Loucy (cell line): ENCODE measurements at regions not wholly inside any gene's neighbourhood (a gene's known extent, or its start where the extent isn't known, plus 50 kb on each side); places are given as distances from the start of the nearest gene placed in this dataset.

Source experiments
- H2AFZ ChIP-seq: fragments of 200-600 bp; sonication (generic); 2 replicates; pipeline ENCODE4 v1.6.0; 2016; ENCODE audit warnings: antibody characterized with exemption, mild to moderate bottlenecking, low read length, moderate library complexity
- H3F3A ChIP-seq: fragments of 200-600 bp; 2 replicates; pipeline ENCODE4 v1.6.0; 2016; ENCODE audit warnings: antibody characterized with exemption, low read depth, mild to moderate bottlenecking
- H3K27me3 ChIP-seq: fragments of 200-600 bp; sonication (generic); 2 replicates; pipeline ENCODE4 v1.6.1; 2014; ENCODE audit warnings: low read length, mild to moderate bottlenecking; ENCODE audit not compliant: insufficient read depth, poor library complexity, severe bottlenecking
- H3K36me3 ChIP-seq: fragments of 200-600 bp; sonication (generic); 2 replicates; pipeline ENCODE4 v1.6.1; 2016; ENCODE audit warnings: low read length; ENCODE audit not compliant: insufficient read depth
- H3K4me1 ChIP-seq: fragments of 200-600 bp; sonication (generic); 2 replicates; pipeline ENCODE4 v1.5.1; 2014; ENCODE audit warnings: low read length, mild to moderate bottlenecking; ENCODE audit not compliant: insufficient read depth, poor library complexity, severe bottlenecking
- H3K4me2 ChIP-seq: fragments of 200-600 bp; sonication (generic); 2 replicates; pipeline ENCODE4 v1.6.0; 2014; ENCODE audit warnings: antibody characterized with exemption, low read length, low read depth, mild to moderate bottlenecking; ENCODE audit not compliant: poor library complexity, severe bottlenecking
- H3K4me3 ChIP-seq: fragments of 200-600 bp; sonication (generic); 2 replicates; pipeline ENCODE4 v1.5.1; 2014; ENCODE audit warnings: low read length, mild to moderate bottlenecking, mixed read lengths; ENCODE audit not compliant: poor library complexity, severe bottlenecking
- H3K79me2 ChIP-seq: fragments of 200-600 bp; sonication (generic); 2 replicates; pipeline ENCODE4 v1.6.1; 2014; ENCODE audit warnings: low read length; ENCODE audit not compliant: insufficient read depth
- H3K9ac ChIP-seq: fragments of 200-600 bp; sonication (generic); 2 replicates; pipeline ENCODE4 v1.6.0; 2014; ENCODE audit warnings: mild to moderate bottlenecking, low read depth, low read length, moderate library complexity; ENCODE audit not compliant: poor library complexity, severe bottlenecking
- H3K9me2 ChIP-seq: fragments of 200-600 bp; sonication (generic); replicated peaks from 2 replicates; pipeline ENCODE4 v1.6.1; 2016; ENCODE audit warnings: low read depth, low read length, mixed read lengths
- H3K9me3 ChIP-seq: fragments of 200-600 bp; sonication (generic); 2 replicates; pipeline ENCODE4 v1.6.1; 2014; ENCODE audit warnings: mild to moderate bottlenecking, antibody characterized with exemption, low read length, low read depth; ENCODE audit not compliant: insufficient read depth
- H4K20me1 ChIP-seq: fragments of 200-600 bp; sonication (generic); 2 replicates; pipeline ENCODE4 v1.6.0; 2014; ENCODE audit warnings: antibody characterized with exemption, low read length, mild to moderate bottlenecking; ENCODE audit not compliant: insufficient read depth, poor library complexity, severe bottlenecking
- EZH2phosphoT487 ChIP-seq: fragments of 200-600 bp; IDR thresholded peaks from 2 replicates; pipeline ENCODE4 v1.6.1; 2018; ENCODE audit warnings: antibody characterized with exemption, mild to moderate bottlenecking, moderate library complexity, borderline replicate concordance
- TF ChIP-seq, protein P1 (sequence below): fragments of 200-600 bp; sonication (generic); conservative IDR thresholded peaks from 2 replicates; pipeline ENCODE4 v1.5.1; 2014; ENCODE audit warnings: mild to moderate bottlenecking, antibody characterized with exemption, low read length

DNA sequence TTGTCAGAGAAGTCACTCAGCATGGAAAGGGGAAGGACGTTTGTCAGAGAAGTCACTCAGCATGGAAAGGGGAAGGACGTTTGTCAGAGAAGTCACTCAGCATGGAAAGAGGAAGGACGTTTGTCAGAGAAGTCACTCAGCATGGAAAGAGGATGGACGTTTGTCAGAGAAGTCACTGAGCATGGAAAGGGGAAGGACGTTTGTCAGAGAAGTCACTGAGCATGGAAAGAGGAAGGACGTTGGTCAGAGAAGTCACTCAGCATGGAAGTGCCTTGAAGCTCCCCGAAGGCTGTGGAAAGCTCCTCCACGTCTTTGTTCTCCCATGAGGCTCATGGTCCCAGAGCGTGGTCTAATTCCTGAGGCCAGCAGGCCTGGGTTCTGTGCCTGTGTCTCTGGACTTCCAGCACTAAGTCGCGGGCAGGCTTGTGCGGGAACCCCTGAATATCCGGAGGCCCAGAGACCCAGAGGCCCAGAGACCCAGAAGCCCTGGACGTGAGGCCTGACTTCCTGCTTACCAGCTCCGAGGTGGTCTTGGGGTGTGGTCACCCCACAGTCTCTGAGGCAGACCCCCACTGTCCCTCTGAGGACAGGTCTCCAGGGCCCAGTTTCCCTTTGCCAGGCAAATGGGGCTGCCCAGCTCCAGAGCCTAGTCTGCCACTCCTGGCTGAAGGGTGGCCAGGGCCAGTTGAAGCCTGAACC is 70.4 kb upstream of the TWIST2 start:
- no peaks in the 10 kb centered on the region for H4K20me1 ChIP-seq
- no peaks in the 10 kb centered on the region for H3K36me3 ChIP-seq
- H2AFZ ChIP-seq, result no peak overlapping the region
- no peak overlapping the region for H3K4me2 ChIP-seq
- TF ChIP-seq, protein P1, sequence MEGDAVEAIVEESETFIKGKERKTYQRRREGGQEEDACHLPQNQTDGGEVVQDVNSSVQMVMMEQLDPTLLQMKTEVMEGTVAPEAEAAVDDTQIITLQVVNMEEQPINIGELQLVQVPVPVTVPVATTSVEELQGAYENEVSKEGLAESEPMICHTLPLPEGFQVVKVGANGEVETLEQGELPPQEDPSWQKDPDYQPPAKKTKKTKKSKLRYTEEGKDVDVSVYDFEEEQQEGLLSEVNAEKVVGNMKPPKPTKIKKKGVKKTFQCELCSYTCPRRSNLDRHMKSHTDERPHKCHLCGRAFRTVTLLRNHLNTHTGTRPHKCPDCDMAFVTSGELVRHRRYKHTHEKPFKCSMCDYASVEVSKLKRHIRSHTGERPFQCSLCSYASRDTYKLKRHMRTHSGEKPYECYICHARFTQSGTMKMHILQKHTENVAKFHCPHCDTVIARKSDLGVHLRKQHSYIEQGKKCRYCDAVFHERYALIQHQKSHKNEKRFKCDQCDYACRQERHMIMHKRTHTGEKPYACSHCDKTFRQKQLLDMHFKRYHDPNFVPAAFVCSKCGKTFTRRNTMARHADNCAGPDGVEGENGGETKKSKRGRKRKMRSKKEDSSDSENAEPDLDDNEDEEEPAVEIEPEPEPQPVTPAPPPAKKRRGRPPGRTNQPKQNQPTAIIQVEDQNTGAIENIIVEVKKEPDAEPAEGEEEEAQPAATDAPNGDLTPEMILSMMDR, result no peak
- TF ChIP-seq EZH2phosphoT487, result no peak
- H3K4me3 ChIP-seq, result no peak overlapping the region
- H3K79me2 ChIP-seq, result no peaks in the 10 kb centered on the region
- H3K27me3 ChIP-seq, result no peaks in the 10 kb centered on the region
- peaks cover 4% of the 10 kb centered on the region; the same call in 1 of the 2 replicates for H3K9me3 ChIP-seq
- H3K9ac ChIP-seq, result no peak overlapping the region
- H3F3A ChIP-seq, result no peaks in the 10 kb centered on the region
- no peaks in the 10 kb centered on the region for H3K4me1 ChIP-seq
- H3K9me2 ChIP-seq, result no peaks in the 10 kb centered on the region

DNA sequence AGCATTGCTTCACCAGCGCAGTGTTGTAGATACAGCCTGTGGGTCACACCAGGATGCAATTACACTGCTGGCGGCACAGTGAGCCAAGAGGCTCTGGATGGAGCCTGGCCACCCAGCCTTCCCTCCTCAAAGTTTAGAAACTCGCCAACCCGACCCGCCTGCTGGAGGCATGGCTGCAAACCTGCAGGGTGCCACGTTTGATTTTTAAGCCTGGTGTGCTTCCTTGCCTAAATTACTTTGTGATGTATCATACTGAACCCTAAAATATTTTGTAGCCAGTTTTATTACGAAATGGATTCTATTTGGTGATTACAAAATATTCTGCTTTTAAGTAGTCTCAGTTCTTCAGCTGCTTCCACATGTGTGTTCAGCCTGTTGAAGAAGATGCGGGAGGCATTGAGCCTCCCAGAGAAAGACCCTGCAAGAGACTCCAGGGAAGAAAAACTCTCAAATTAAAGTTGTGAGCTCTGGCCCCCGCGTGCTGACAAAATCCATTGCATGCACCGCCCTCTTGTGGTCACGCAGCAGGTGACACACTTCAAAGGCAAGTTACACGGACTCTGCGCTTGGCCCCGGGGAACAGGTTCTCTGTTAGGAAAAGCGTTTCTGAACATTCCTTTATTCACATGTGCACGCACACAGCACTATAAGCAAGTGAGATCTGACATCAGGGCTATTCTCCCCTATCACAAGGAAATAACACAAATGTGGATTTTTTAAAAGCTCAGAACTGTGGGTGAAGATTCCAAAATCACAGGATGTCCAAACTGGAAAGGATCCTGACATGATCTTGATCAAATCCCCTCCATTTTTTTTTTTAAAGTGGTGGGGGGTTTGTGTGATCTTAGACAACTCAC is 63.0 kb upstream of the TWIST2 start:
- no peak overlapping the region for H3K4me2 ChIP-seq
- H3F3A ChIP-seq, result no peaks in the 10 kb centered on the region
- H3K9me3 ChIP-seq, result no peaks in the 10 kb centered on the region
- H4K20me1 ChIP-seq, result no peaks in the 10 kb centered on the region
- no peaks in the 10 kb centered on the region for H3K9me2 ChIP-seq
- H3K36me3 ChIP-seq, result no peaks in the 10 kb centered on the region
- H3K9ac ChIP-seq, result no peak overlapping the region
- no peaks in the 10 kb centered on the region for H3K27me3 ChIP-seq
- no peaks in the 10 kb centered on the region for H3K79me2 ChIP-seq
- H2AFZ ChIP-seq, result no peak overlapping the region
- H3K4me1 ChIP-seq, result no peaks in the 10 kb centered on the region
- TF ChIP-seq, protein P1, result peak; percentile 90
- TF ChIP-seq EZH2phosphoT487, result no peak
- no peak overlapping the region for H3K4me3 ChIP-seq

DNA sequence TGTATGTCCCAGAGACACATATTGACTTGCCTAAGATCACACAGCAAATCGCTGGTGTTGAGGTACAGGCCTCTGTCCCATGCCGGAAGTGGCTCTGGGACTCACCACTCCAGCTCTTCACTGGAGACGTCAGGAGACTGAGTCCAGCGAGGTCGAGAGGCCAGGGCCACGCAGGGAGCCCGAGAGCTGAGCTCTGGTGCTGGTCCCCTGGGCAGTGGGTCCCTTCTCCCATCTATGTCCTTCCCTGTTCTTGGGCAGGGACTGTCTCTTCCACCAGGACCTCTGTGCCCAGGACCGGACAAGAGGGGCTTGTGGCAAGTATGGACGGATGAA is 62.4 kb upstream of the TWIST2 start:
- H3K27me3 ChIP-seq, result no peaks in the 10 kb centered on the region
- H3K4me2 ChIP-seq, result no peak overlapping the region
- H3K4me3 ChIP-seq, result no peak overlapping the region
- H3K79me2 ChIP-seq, result no peaks in the 10 kb centered on the region
- H3K9ac ChIP-seq, result no peak overlapping the region
- H2AFZ ChIP-seq, result no peak overlapping the region
- no peaks in the 10 kb centered on the region for H4K20me1 ChIP-seq
- H3K9me3 ChIP-seq, result no peaks in the 10 kb centered on the region
- TF ChIP-seq EZH2phosphoT487, result no peak
- TF ChIP-seq, protein P1, result no peak
- no peaks in the 10 kb centered on the region for H3K36me3 ChIP-seq
- no peaks in the 10 kb centered on the region for H3K4me1 ChIP-seq
- no peaks in the 10 kb centered on the region for H3K9me2 ChIP-seq
- H3F3A ChIP-seq, result no peaks in the 10 kb centered on the region
